ENCODE measurements at regions not wholly inside any gene's neighbourhood (a gene's known extent, or its start where the extent isn't known, plus 50 kb on each side); places are given as distances from the start of the nearest gene placed in this dataset.

DNA sequence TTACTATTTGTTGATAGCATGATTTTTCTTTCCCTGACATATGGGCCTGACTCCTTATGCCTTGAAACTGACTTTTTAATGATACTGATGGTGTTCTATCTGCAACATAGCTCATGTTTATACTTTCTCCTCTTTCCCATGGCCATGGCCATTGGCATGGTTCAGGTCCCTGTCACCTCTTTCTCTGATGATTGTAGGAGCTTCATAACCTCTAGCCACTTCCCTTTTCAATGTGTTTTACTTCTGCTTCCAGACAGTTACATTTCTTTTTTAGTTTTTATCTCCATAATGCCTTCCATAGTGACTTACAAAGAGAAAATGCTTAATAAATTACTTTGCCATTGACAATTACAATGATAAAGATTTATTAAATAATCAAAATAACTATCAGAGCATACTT, 177.9 kb upstream of the SETBP1 start:
- BruUV-seq (replicated peaks) = no TSS peak
- H3K4me1 Mint-ChIP-seq (ENCODE audit: insufficient read depth, unreplicated experiment) = no peaks in the 10 kb centered on the region
- H3K9me3 Mint-ChIP-seq (ENCODE audit: unreplicated experiment) = no peaks in the 10 kb centered on the region
- no peaks in the 10 kb centered on the region for H3K36me3 Mint-ChIP-seq (ENCODE audit: insufficient read depth, unreplicated experiment)
- no peak for DNase-seq (ENCODE audit: unreplicated experiment)
- ChIA-PET CTCF (no interaction called here), POLR2A (no interaction called here)
- no peak overlapping the region for H3K4me3 Mint-ChIP-seq (ENCODE audit: unreplicated experiment)
- H3K27ac Mint-ChIP-seq (ENCODE audit: low read depth, unreplicated experiment) = no peak overlapping the region
- no peaks in the 10 kb centered on the region for H3K27me3 Mint-ChIP-seq (ENCODE audit: insufficient read depth, unreplicated experiment)
- intact Hi-C loops (cut with micrococcal nuclease) = no loop called here
- TF ChIP-seq, protein P1, sequence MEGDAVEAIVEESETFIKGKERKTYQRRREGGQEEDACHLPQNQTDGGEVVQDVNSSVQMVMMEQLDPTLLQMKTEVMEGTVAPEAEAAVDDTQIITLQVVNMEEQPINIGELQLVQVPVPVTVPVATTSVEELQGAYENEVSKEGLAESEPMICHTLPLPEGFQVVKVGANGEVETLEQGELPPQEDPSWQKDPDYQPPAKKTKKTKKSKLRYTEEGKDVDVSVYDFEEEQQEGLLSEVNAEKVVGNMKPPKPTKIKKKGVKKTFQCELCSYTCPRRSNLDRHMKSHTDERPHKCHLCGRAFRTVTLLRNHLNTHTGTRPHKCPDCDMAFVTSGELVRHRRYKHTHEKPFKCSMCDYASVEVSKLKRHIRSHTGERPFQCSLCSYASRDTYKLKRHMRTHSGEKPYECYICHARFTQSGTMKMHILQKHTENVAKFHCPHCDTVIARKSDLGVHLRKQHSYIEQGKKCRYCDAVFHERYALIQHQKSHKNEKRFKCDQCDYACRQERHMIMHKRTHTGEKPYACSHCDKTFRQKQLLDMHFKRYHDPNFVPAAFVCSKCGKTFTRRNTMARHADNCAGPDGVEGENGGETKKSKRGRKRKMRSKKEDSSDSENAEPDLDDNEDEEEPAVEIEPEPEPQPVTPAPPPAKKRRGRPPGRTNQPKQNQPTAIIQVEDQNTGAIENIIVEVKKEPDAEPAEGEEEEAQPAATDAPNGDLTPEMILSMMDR (IDR thresholded peaks at IDR 0.05; ENCODE audit: unreplicated experiment) = no peak

DNA sequence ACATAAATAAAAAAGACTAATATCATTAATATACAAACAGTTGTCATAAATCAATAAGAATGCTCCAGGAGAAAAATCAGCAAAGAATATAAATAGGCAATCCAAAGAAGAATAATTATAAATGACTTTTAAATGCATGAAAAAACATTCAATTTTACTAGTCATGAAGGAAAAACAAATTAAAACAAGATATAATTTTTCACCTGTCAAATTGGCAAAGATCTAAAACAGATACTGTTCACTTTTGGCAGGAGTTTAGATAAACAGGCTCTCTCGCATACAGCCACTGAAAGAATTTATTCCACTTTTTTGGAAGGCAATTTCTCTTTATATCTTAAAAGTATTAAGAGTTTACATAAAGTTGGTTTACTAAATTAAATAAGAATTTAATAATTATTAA, 176.8 kb upstream of the SETBP1 start:
- ChIA-PET POLR2A (no interaction called here), CTCF (no interaction called here)
- no peaks in the 10 kb centered on the region for H3K4me1 Mint-ChIP-seq (ENCODE audit: insufficient read depth, unreplicated experiment)
- H3K27ac Mint-ChIP-seq (ENCODE audit: low read depth, unreplicated experiment) = no peak overlapping the region
- intact Hi-C loops (cut with micrococcal nuclease) = no loop called here
- no peak for DNase-seq (ENCODE audit: unreplicated experiment)
- H3K4me3 Mint-ChIP-seq (ENCODE audit: unreplicated experiment) = no peak overlapping the region
- BruUV-seq (replicated peaks) = no TSS peak
- TF ChIP-seq, protein P1 (IDR thresholded peaks at IDR 0.05; ENCODE audit: unreplicated experiment) = no peak
- H3K9me3 Mint-ChIP-seq (ENCODE audit: unreplicated experiment) = no peaks in the 10 kb centered on the region
- no peaks in the 10 kb centered on the region for H3K27me3 Mint-ChIP-seq (ENCODE audit: insufficient read depth, unreplicated experiment)
- no peaks in the 10 kb centered on the region for H3K36me3 Mint-ChIP-seq (ENCODE audit: insufficient read depth, unreplicated experiment)

DNA sequence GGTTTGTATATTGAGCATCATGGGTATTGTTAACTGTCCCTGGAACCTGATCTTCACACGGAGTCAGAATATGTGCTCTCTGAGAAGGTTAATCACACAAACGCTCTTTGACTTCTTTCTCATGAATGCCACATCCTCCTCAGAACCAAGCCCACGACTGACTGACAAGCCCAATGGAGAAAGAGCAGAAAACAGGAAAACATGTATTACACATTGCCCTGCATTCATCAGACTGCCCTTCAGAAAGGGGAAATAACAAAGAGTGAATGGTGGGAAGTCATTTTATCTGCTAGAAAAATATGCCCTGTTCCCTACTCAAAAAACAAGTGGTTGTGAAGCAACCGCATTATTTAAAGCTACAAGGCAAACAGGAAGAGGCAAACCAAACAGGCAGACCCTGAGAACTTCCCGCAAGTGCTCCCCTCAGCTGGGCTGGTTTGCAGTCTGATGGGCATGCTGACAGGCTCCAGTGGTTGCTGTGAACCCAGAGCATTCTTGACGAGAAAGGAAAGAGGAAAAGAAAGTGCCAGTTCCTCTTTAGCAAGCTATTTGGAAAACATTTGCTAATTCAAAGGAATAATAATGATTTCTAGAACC, 172.9 kb upstream of the SETBP1 start:
- BruUV-seq (replicated peaks) = no TSS peak
- Mint-ChIP-seq H3K27me3 (ENCODE audit: insufficient read depth, unreplicated experiment) (no peaks in the 10 kb centered on the region), H3K36me3 (ENCODE audit: insufficient read depth, unreplicated experiment) (no peaks in the 10 kb centered on the region), H3K4me1 (ENCODE audit: insufficient read depth, unreplicated experiment) (no peaks in the 10 kb centered on the region), H3K27ac (ENCODE audit: low read depth, unreplicated experiment) (no peak overlapping the region), H3K9me3 (ENCODE audit: unreplicated experiment) (peaks cover under 1% of the 10 kb centered on the region), H3K4me3 (ENCODE audit: unreplicated experiment) (no peak overlapping the region)
- CTCF ChIA-PET = no interaction called here
- DNase-seq (ENCODE audit: unreplicated experiment) = no peak
- intact Hi-C loops (cut with micrococcal nuclease) = no loop called here
- POLR2A ChIA-PET = no interaction called here
- TF ChIP-seq, protein P1 (IDR thresholded peaks at IDR 0.05; ENCODE audit: unreplicated experiment) = no peak

DNA sequence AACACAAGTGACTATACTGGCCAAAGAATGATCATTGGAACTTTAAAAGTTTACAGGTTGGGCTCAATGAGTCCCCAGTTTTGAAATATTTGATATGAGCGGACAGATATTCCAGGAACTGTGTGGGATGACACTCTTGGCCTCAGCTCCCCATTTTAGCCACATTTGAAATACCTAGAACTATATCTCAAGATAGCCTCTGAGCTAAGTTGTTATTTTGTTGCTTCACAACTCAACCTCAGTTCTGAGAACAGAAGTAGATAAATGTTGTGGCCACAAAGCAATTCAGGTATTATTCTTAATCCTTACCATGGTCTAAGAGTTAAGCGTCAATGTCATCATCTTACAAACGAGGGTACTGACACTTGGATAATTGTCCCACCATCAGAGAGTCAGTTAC, 172.2 kb upstream of the SETBP1 start:
- POLR2A ChIA-PET = no interaction called here
- TF ChIP-seq, protein P1 (IDR thresholded peaks at IDR 0.05; ENCODE audit: unreplicated experiment) = no peak
- Mint-ChIP-seq H3K9me3 (ENCODE audit: unreplicated experiment) (peaks cover 7% of the 10 kb centered on the region), H3K36me3 (ENCODE audit: insufficient read depth, unreplicated experiment) (no peaks in the 10 kb centered on the region), H3K4me1 (ENCODE audit: insufficient read depth, unreplicated experiment) (peaks cover 6% of the 10 kb centered on the region), H3K27me3 (ENCODE audit: insufficient read depth, unreplicated experiment) (no peaks in the 10 kb centered on the region), H3K4me3 (ENCODE audit: unreplicated experiment) (no peak overlapping the region), H3K27ac (ENCODE audit: low read depth, unreplicated experiment) (no peak overlapping the region)
- CTCF ChIA-PET = no interaction called here
- no peak for DNase-seq (ENCODE audit: unreplicated experiment)
- intact Hi-C loops (cut with micrococcal nuclease) = no loop called here
- no TSS peak for BruUV-seq (replicated peaks)
